ENCODE measurements at regions not wholly inside any gene's neighbourhood (a gene's known extent, or its start where the extent isn't known, plus 50 kb on each side); places are given as distances from the start of the nearest gene placed in this dataset.

GRCh38 chr4:22587253-22587652 lies 71.4 kb upstream of the ADGRA3 start:
- H3K4me3 ChIP-seq (ENCODE audit: low read depth, low read length), result no peak overlapping the region
- H4K8ac ChIP-seq (ENCODE audit: low read depth, low read length), result no peak overlapping the region
- DNase-seq, result no peak
- no peak overlapping the region for H3K4me2 ChIP-seq (ENCODE audit: low read length)
- H3K79me1 ChIP-seq (ENCODE audit: low read length), result no peaks in the 10 kb centered on the region
- no peaks in the 10 kb centered on the region for H3K27me3 ChIP-seq (ENCODE audit: insufficient read depth, low read length)
- H3K9me3 ChIP-seq (ENCODE audit: insufficient read depth, low read depth, low read length), result no peaks in the 10 kb centered on the region
- no peak overlapping the region for H2BK12ac ChIP-seq (ENCODE audit: low read length)
- H3K79me2 ChIP-seq (ENCODE audit: control insufficient read depth, insufficient read depth, low read length, poor library complexity), result no peaks in the 10 kb centered on the region
- H2BK5ac ChIP-seq (ENCODE audit: low read depth, low read length, poor library complexity), result no peak overlapping the region
- no peak overlapping the region for H3K23ac ChIP-seq (ENCODE audit: low read length)
- no peak overlapping the region for H3K27ac ChIP-seq (ENCODE audit: low read depth, low read length)
- H3K36me3 ChIP-seq (ENCODE audit: control insufficient read depth in 1 of 2, insufficient read depth in 2 of 2, low read length in 2 of 2), result no peaks in the 10 kb centered on the region
- H3K9ac ChIP-seq (ENCODE audit: low read length), result no peak overlapping the region
- H2AFZ ChIP-seq (ENCODE audit: insufficient read depth, low read length, poor library complexity), result no peak overlapping the region
- no peak overlapping the region for H4K91ac ChIP-seq (ENCODE audit: low read depth, low read length)
- H4K12ac ChIP-seq (ENCODE audit: low read depth, low read length), result no peak overlapping the region
- H3K14ac ChIP-seq (ENCODE audit: low read length), result no peak overlapping the region
- H3K4ac ChIP-seq (ENCODE audit: low read depth, low read length), result no peak overlapping the region
- H2BK120ac ChIP-seq (ENCODE audit: insufficient read depth, low read length, poor library complexity), result no peak overlapping the region
- no peak overlapping the region for H2AK5ac ChIP-seq (ENCODE audit: low read length)
- H3K18ac ChIP-seq (ENCODE audit: low read length), result no peak overlapping the region
- H3K4me1 ChIP-seq (ENCODE audit: control insufficient read depth in 1 of 2, insufficient read depth in 2 of 2, low read length in 2 of 2), result no peaks in the 10 kb centered on the region
- no CpG with 5 or more reads among the region's 7 CpGs for WGBS (ENCODE audit: extremely low coverage, insufficient coverage, insufficient read length)

GRCh38 chr4:22593933-22594332 lies 78.1 kb upstream of the ADGRA3 start:
- Histone ChIP-seq H4K91ac (ENCODE audit: low read depth, low read length) (no peak overlapping the region), H3K9me3 (ENCODE audit: insufficient read depth, low read depth, low read length) (no peaks in the 10 kb centered on the region), H3K36me3 (ENCODE audit: control insufficient read depth in 1 of 2, insufficient read depth in 2 of 2, low read length in 2 of 2) (no peaks in the 10 kb centered on the region), H3K4ac (ENCODE audit: low read depth, low read length) (no peak overlapping the region), H2AK5ac (ENCODE audit: low read length) (no peak overlapping the region), H3K4me2 (ENCODE audit: low read length) (no peak overlapping the region), H3K14ac (ENCODE audit: low read length) (no peak overlapping the region), H3K18ac (ENCODE audit: low read length) (no peak overlapping the region), H3K4me3 (ENCODE audit: low read depth, low read length) (no peak overlapping the region), H3K27ac (ENCODE audit: low read depth, low read length) (no peak overlapping the region), H2AFZ (ENCODE audit: insufficient read depth, low read length, poor library complexity) (no peak overlapping the region), H4K12ac (ENCODE audit: low read depth, low read length) (no peak overlapping the region), H3K23ac (ENCODE audit: low read length) (no peak overlapping the region), H3K79me2 (ENCODE audit: control insufficient read depth, insufficient read depth, low read length, poor library complexity) (no peaks in the 10 kb centered on the region), H3K4me1 (ENCODE audit: control insufficient read depth in 1 of 2, insufficient read depth in 2 of 2, low read length in 2 of 2) (peaks cover 0 to 1% of the 10 kb centered on the region in 2 experiments), H2BK120ac (ENCODE audit: insufficient read depth, low read length, poor library complexity) (no peak overlapping the region), H3K9ac (ENCODE audit: low read length) (no peak overlapping the region), H3K79me1 (ENCODE audit: low read length) (no peaks in the 10 kb centered on the region), H2BK12ac (ENCODE audit: low read length) (no peak overlapping the region), H4K8ac (ENCODE audit: low read depth, low read length) (no peak overlapping the region), H3K27me3 (ENCODE audit: insufficient read depth, low read length) (no peaks in the 10 kb centered on the region), H2BK5ac (ENCODE audit: low read depth, low read length, poor library complexity) (no peak overlapping the region)
- WGBS (ENCODE audit: extremely low coverage, insufficient coverage, insufficient read length), result no CpG with 5 or more reads among the region's 10 CpGs
- DNase-seq, result no peak

- no peak overlapping the region for H3K9ac ChIP-seq (ENCODE audit: low read length)
Observed at GRCh38 chr4:22595684-22596083, 79.8 kb upstream of the ADGRA3 start.

GRCh38 chr4:22596409-22596808 lies 80.5 kb upstream of the ADGRA3 start:
- DNase-seq, result no peak
- Histone ChIP-seq H3K18ac (ENCODE audit: low read length) (no peak overlapping the region), H2AK5ac (ENCODE audit: low read length) (no peak overlapping the region), H3K4ac (ENCODE audit: low read depth, low read length) (no peak overlapping the region), H4K12ac (ENCODE audit: low read depth, low read length) (no peak overlapping the region), H3K4me2 (ENCODE audit: low read length) (no peak overlapping the region), H3K9me3 (ENCODE audit: insufficient read depth, low read depth, low read length) (no peaks in the 10 kb centered on the region), H4K8ac (ENCODE audit: low read depth, low read length) (no peak overlapping the region), H3K36me3 (ENCODE audit: control insufficient read depth in 1 of 2, insufficient read depth in 2 of 2, low read length in 2 of 2) (no peaks in the 10 kb centered on the region), H2BK5ac (ENCODE audit: low read depth, low read length, poor library complexity) (no peak overlapping the region), H3K23ac (ENCODE audit: low read length) (no peak overlapping the region), H2BK120ac (ENCODE audit: insufficient read depth, low read length, poor library complexity) (no peak overlapping the region), H3K9ac (ENCODE audit: low read length) (no peak overlapping the region), H2BK12ac (ENCODE audit: low read length) (no peak overlapping the region), H3K79me2 (ENCODE audit: control insufficient read depth, insufficient read depth, low read length, poor library complexity) (no peaks in the 10 kb centered on the region), H3K4me3 (ENCODE audit: low read depth, low read length) (no peak overlapping the region), H3K4me1 (ENCODE audit: control insufficient read depth in 1 of 2, insufficient read depth in 2 of 2, low read length in 2 of 2) (peaks cover 0 to 1% of the 10 kb centered on the region in 2 experiments), H3K14ac (ENCODE audit: low read length) (no peak overlapping the region), H3K27me3 (ENCODE audit: insufficient read depth, low read length) (no peaks in the 10 kb centered on the region), H3K79me1 (ENCODE audit: low read length) (no peaks in the 10 kb centered on the region), H3K27ac (ENCODE audit: low read depth, low read length) (no peak overlapping the region), H4K91ac (ENCODE audit: low read depth, low read length) (no peak overlapping the region), H2AFZ (ENCODE audit: insufficient read depth, low read length, poor library complexity) (no peak overlapping the region)
- WGBS (ENCODE audit: extremely low coverage, insufficient coverage, insufficient read length), result no CpG with 5 or more reads among the region's 2 CpGs

More at GRCh38 chr4:22595684-22596083, 79.8 kb upstream of the ADGRA3 start:
- Histone ChIP-seq H3K23ac (ENCODE audit: low read length) (no peak overlapping the region), H3K4me2 (ENCODE audit: low read length) (no peak overlapping the region), H3K79me1 (ENCODE audit: low read length) (no peaks in the 10 kb centered on the region), H2AFZ (ENCODE audit: insufficient read depth, low read length, poor library complexity) (no peak overlapping the region), H2BK120ac (ENCODE audit: insufficient read depth, low read length, poor library complexity) (no peak overlapping the region), H3K4me1 (ENCODE audit: control insufficient read depth in 1 of 2, insufficient read depth in 2 of 2, low read length in 2 of 2) (peaks cover 0 to 1% of the 10 kb centered on the region in 2 experiments), H2BK5ac (ENCODE audit: low read depth, low read length, poor library complexity) (no peak overlapping the region), H3K14ac (ENCODE audit: low read length) (no peak overlapping the region), H4K91ac (ENCODE audit: low read depth, low read length) (no peak overlapping the region), H4K8ac (ENCODE audit: low read depth, low read length) (no peak overlapping the region), H2BK12ac (ENCODE audit: low read length) (no peak overlapping the region), H3K9me3 (ENCODE audit: insufficient read depth, low read depth, low read length) (no peaks in the 10 kb centered on the region), H2AK5ac (ENCODE audit: low read length) (no peak overlapping the region), H3K4me3 (ENCODE audit: low read depth, low read length) (no peak overlapping the region), H3K36me3 (ENCODE audit: control insufficient read depth in 1 of 2, insufficient read depth in 2 of 2, low read length in 2 of 2) (no peaks in the 10 kb centered on the region), H3K4ac (ENCODE audit: low read depth, low read length) (no peak overlapping the region), H4K12ac (ENCODE audit: low read depth, low read length) (no peak overlapping the region), H3K18ac (ENCODE audit: low read length) (no peak overlapping the region), H3K27me3 (ENCODE audit: insufficient read depth, low read length) (no peaks in the 10 kb centered on the region), H3K27ac (ENCODE audit: low read depth, low read length) (no peak overlapping the region), H3K79me2 (ENCODE audit: control insufficient read depth, insufficient read depth, low read length, poor library complexity) (no peaks in the 10 kb centered on the region)
- DNase-seq, result peak in 1 of 2 donors; percentile 46
- WGBS (ENCODE audit: extremely low coverage, insufficient coverage, insufficient read length), result no CpG with 5 or more reads among the region's 3 CpGs

Data from trophoblast cell (in vitro differentiated cells and primary cell).